Fibroblast of skin of scalp (primary cell): ENCODE measurements at regions not wholly inside any gene's neighbourhood (a gene's known extent, or its start where the extent isn't known, plus 50 kb on each side); places are given as distances from the start of the nearest gene placed in this dataset.
A peak's percentile ranks its signal among the peaks of the same experiment; 100 is the strongest.
"Not testable (repeated sequence)": the region's sequence is repeated elsewhere in the genome, so short reads cannot be mapped to it uniquely, and the experiment has no call there.

Experiments used
- DNase-seq: peaks from one replicate; pipeline ENCODE4 v3.0.0-alpha.2; 2013

DNA sequence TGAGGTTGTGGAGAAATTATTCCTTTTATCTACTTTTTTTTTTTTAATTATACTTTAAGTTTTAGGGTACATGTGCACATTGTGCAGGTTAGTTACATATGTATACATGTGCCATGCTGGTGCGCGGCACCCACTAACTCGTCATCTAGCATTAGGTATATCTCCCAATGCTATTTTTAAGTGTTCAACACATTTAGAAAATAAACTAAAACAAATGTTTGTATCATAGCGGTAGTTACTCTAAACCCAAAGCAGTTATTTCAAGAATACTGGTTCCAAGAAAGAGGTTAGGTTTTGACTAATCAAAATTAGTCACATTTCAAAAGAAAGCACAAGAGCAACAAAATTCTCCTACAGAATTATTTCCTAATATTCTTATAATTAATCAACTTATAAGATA, 119.5 kb upstream of the SEM1 start:
- DNase-seq, result not testable (repeated sequence)

DNA sequence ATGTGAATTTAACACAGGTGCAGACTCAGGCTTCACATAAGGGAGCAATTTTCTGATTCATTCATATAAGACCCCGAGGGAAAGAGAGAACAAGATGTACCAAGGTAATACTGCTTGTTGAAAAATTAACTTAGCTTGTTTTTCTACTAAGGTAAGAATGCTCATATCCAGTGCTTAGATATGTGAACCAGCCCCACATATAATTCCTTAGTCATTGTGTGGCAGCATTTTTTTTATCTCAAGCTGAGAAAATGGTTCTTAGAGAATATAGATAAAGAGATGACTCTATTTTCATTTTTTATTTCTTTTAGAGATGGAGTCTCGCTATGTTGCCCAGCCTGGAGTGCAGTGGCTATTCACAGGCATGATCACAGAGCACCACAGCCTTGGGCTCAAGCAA, 121.8 kb upstream of the SEM1 start:
- DNase-seq, result no peak

DNA sequence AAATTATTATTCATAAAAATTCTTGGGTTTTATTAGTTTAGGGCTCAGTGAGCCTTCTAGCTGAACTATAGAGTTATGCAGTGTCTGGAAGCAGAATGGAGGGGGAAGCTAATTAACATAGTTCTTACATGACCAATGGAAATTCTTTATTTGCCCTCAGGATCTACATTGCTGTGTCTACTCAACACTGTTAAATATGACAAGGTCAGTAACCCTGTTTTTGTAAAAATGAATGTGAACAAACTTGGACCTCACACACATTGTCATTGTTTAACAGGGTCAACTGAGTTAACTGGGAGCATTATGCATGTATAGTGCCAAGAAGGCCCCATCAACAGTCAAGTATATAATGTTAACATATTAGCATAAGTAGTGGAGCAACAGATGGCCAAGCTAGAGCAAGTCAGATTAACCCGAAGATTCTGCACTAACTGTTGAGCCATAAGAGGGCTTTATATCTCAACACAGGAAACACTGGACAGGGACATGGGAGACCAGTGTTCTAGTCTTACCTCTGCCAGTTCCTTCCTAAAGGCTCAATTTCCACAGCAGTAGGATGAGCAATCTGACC, 122.5 kb upstream of the SEM1 start:
- no peak for DNase-seq

DNA sequence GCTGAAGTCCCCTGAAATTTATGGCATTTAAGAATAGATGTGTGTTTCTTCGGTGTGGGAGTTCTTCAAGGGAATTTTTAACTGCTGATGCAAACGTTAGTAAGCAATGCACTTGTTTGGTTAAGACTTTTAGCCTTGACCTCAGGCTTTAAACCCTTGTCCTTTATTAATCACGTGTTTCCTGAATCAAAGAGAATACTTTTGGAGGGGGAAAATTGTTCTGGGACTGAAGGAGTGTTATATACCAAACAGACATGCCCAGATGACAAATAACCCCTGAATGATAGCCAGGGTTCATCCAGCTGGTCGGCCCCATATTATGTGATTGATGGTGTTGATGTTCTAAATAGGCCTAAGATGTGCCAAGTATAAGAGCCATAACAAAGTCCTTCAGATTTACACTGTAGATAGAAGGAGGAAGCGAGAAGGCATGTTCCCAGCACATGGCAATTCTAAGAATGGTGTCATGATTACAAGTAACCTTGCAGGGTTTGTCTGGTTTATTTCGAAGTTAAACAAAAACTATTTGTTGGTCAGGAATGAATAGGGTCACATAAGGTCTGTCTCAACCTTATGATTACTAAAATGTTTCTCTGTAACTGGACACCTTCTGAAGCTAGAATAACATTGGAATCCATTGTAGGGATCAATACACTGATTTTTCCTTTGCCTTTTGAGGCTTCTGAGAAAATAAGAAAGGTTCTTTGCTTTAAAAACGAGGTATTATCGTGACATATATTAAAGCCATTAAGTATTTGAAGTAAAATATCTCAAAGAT, 124.2 kb upstream of the SEM1 start:
- peak; percentile 6 for DNase-seq

DNA sequence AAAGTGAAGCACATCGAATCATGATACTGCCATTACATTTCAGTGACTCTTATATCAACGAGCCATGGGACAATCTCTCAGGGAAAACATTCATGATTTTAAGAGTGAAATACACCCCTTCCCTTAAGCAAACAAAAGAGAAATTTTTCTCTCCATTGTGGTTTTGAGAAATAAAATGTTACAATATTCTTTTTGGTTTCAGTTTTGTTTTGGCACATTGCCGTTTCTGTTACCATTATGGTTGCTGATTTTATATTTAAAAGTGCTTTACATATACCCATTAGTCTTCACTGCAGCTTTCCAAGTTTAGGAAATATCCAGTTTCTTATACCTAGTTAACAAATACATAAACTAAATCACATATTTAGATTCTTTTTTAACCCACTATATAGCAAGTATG, 126.8 kb upstream of the SEM1 start:
- no peak for DNase-seq

DNA sequence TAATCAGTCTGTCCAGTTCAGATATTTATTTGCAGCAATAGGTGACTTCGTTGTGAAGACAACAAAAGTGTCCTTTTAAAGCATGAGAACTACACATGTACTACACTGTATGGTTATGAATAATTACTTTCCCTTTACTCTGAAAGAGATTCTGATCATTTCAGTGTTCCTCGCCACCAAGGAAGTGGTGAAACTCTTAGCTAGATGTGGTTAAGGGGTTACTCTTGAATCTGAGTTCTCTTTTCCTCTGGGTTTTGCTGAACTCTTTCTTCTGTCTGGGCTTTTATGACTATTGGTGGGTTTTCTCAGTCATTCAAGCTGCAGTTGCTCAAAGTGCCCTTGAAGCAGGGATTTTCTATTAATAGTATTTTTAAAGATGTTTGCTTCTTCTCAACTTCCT, 127.9 kb upstream of the SEM1 start:
- no peak for DNase-seq

DNA sequence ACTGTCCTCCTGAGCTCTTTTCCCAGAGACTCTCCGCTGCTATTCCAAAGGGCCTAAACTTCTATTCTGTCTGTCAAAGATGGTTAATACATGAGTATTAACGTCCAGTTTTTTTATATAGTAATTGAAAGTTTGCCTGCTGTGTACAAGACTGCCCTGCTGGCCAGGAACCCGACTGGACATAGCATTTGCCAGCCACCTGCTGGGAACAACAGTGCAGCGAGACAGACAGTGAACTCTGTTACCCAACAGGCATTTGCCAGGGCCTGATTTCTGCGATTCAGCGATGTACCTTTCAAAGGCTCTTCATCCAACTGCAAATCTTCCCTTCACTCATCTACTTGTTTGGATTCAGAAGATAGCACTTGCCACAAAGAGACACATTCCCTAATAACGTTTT, 128.8 kb upstream of the SEM1 start:
- DNase-seq, result no peak

DNA sequence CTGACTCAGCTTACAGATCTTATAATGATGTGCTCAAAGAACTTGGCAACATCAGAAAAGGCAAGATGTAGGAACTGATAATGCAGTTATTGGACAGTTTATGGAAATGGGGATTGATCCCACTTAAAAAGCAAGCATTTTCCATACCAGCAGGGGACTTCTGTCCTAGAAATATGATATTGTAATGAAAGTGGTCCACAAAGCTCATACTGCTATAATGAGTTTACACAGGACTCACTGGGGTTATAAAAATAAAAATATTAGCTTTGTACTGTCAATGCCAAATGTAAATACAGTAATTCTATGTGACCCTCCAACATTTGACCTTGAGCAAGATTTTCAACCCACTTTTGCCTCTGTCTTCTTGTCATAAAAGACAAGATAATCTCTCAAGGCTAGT, 145.5 kb upstream of the SEM1 start:
- no peak for DNase-seq

DNA sequence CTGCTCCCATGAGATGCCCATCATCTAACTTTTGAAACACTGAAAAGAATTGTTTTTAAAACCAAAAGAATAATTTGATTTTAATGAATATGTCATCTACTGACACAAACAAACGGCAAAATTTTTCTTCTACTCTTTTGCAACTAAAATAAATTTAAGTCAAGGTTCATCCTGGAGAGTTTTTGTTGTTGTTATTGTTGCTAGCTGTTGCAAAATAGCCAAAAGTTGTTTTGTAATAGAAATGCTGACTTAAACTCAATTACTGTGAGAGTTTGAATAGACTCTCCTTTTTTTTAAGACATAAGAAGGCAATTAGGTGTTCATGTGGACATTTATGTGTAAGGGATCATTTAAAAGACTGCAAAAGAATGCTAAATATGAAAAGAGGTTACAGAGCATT, 146.0 kb upstream of the SEM1 start:
- DNase-seq, result no peak

DNA sequence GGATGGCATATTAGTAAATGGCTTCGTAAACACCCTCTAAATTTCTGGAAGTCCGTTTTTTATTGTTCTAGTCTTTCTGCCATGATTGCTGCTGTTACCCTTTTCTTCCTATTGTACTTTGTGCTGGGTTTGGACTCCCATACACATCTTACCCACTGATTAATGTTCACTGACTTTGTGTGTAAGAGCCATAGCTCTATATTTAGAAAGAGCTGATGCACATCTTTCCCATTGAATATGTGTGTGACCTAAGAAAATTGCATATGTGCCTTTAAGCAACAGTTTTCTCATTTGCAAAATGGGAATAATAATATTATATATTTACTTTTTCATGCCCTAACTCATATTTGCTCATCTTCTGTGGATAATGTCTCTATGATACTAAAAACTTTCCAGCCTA, 135.8 kb upstream of the DLX6 start:
- no peak for DNase-seq

DNA sequence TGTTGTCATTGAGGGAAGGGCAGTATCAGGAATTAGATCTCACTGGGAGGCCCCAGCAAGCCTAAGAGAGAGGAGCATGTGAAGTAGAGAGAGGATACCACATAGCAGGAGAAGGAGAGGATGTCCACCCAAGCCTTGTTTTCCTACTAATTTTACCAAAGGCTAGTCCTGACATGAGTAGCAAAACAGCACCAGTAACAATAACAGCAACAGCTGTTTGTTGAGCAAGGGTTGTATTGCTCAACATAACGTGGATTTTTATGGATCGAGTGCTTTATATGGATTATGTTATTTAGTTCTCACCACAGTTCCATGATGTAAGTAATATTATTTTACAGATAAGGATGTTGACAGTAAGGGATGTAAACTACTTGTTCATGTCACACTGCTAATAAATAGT, 135.2 kb upstream of the DLX6 start:
- no peak for DNase-seq

DNA sequence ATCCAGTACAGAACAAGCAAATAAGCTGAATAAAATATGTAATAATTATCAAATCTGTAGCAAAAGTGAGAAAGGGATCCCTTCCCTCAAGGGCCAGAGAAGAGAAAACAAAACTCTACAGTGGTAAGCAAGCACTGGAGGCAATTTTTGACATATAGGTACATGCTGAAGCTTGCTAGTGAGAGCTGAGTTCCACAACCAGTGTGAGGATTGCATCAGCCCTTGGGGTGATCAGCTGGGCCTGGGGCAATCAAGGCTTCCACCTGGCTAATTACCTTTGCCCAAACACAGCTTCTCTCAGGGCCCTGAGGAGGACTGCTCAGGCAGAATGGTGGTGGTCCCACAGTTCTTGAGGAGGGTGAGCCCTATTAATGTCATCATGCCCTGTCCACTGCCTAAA, 134.4 kb upstream of the DLX6 start:
- DNase-seq, result no peak

DNA sequence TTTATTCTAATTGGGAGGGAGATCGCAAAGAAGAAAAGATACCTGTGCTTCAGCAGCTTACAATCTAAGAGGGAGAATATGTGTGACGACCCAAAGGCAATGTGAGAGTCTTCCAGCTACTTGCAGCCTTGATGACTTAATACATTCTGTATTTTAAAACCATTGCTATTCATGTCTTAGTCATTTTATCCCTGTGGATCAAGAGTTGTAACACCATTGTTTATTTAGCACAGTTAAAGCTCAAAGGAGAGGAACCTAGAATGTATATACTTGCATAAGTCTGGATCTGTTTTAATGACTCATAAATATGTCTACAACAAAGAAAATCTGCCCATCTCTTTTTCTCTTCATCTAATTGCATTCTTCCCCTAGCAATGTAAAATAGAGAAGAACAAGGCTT, 117.9 kb upstream of the DLX6 start:
- peak; percentile 7 for DNase-seq

DNA sequence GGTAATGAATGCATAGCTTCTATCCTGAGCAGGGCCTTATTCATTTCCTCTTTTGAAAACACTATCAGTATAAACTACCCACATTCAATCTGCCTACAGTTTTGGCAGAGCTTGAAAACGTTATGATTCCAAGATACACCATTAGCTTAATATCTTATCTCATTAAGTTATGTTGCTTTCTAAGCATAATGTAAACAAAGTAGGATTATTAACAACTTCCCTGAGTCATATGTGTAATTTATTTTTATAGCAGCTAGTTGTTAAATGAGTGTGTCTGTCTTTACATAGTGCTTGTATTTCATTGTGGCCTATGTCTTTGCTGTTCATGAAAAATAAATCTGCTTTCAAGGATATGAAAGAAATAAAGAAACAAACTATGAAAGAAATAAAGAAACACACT, 106.2 kb upstream of the DLX6 start:
- no peak for DNase-seq

DNA sequence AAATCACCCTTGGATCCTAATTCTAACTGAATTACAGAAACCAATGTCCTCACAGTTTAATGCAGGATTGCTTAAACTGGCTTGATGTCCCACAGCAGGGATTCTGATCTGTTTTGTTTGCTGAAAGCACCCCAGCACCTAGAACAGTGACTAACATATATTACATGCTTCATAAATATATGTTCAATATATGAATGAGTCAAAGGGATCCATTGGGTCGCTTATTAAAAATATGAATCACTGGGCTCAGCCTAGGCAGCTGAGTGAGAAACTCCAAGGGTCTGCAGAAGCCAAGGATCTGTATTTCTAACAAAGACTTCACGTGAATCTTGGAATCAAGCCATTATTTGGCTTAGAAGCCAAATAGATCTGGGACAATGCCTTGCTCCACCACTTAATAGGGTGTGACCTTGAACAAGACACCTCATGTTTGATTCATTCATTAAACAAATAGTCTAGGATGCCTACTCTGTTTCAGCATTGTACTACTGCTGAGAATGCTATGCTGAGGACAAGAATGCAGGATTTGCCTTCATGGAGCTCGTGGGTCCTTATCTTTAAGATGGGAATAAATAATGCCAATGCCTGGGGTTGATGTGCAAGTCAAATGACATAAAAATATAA, 103.4 kb upstream of the DLX6 start:
- DNase-seq, result no peak

DNA sequence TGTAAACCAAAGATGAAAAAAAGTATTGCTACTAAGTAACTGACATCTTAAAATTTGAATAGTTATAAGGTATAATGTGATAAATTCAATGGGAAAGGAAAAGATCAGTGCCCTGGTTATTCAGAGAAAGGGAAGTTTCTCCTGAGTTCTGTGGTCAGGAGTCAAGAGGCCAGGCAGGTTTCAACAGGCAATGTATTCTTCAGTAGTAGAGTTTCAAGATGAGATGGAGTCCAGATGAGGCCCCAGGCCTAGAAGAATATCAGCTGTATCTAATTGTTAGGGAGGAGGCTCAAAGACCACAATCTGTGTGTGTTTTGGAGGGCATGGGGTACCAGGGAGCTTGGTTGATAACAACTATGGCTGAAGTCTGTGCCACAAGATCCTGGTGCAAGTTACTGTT, 101.4 kb upstream of the DLX6 start:
- no peak for DNase-seq

DNA sequence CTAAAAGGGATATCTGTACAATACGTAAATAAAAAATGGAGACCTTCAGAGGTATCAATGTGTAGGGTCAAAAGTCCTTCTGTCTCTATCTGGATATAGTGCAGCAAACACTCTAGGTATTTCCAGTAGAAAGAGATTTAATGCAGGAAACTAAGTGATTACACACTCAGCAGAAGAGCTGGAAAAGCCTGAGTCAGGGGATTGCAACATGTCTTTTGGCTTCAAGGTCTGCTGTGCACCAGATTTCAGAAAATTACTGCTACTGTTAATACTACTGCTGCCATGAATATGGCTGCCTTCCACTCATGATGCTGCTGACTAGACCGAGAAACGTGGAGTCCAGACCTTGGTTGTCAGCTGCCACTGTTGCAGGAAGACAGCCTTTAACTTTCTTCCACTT, 94.9 kb upstream of the DLX6 start:
- DNase-seq, result no peak

DNA sequence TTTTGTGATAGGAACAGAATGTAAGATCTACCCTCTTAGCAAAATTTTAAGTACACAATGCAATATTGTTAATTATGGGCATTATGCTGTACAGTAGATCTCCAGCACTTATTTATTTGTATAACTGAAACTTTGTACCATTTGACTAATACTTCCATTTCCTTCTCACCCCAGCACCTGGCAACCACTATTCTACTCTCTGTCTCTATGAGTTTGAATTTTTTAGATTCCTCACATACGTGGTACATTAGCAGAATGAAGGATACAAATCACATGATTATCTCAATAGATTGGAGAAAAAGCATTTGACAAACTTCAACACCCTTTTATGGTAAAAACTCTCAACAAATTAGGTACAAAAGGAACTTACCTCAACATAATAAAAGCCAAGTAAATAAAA, 90.3 kb upstream of the DLX6 start:
- DNase-seq, result no peak

DNA sequence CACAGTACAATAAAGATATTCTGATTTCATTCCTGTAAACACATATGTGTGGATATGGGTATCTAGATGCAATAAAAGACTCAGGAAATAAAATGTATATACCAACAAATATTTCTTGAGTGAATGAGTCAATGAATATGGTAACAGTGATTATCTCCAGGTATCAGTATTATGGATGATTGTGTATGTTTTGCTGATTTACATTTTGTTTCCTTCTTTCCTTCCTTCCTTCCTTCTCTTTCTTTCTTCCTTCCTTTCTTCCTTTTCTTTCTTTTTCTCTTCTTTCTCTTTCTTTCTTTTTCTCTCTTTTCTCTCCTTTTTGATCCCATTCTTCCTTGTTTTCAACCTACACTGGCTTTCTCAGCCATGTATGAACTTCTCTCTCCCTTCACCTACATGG, 85.3 kb upstream of the DLX6 start:
- DNase-seq, result no peak

DNA sequence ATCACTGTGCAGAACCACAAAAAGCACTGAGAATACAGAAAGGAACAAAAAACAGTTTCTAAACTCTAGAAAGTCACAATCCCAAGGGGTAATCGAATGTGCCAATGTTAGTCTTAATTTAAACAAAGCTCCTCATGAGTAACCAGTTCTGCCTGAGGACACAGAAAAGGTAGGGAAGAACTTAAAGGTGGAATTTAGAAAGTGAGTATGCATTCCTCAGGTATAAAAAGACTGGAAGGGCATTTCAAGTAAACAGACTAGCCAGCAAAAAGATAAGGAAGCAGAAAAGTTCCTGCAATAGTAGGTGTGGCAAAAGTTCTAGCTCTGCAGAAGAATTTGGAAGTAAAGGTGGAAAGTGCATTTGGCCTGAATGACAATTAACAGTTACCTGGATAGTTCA, 84.6 kb upstream of the DLX6 start:
- no peak for DNase-seq

DNA sequence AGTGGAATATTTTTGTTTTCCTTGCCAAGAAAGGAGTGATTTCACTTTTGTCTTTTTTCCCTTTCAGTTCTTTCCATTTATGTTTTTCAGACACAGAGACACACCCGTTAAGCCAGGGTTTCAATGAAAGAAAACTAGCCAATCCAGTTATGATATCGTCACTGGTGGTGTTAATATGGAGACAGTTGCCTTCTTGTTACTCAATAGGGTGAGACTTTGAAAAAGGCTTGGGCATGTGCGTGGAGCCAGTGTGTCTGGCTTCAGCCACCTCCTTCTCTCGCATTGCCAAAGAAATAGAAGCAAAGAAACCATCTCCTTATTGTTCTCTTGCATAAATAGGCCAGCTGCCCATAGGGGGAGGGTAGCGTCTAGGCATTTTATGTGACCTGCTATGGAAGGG, 84.1 kb upstream of the DLX6 start:
- DNase-seq, result no peak

DNA sequence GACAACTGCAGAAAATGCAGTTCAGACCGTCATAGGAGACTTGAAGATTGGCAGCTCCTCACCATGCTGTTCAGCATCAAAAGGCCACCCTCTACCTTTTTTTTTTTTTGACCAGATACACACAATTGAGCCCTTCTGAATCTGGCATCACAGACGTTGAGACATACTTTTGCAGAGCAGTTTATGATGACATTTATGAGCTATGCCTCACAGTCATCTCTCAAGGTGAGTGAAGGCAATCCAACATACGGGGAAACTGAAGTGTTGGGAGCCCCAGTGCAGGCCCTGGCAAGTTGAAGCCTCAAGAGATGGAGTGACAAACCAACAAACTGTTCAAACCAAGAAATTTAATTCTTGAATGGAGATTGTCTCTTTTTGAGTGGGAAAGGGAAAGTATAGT, 83.6 kb upstream of the DLX6 start:
- no peak for DNase-seq

DNA sequence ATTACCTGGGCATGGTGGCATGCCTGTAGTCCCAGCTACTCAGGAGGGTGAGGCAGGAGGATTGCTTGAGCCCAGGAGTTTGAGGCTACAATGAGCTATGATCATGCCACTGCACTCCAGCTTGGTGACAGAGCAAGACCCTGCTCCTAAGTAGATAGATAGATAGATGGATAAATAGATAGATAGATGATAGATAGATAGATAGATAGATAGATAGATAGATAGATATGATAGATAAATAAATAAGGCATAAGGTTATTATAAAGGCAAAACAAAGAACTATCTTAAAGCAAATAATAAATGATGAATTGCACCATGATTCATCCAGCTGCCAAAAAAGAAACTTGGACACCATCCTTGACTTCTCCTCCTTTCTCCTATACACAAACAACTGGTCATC, 82.0 kb upstream of the DLX6 start:
- not testable (repeated sequence) for DNase-seq

DNA sequence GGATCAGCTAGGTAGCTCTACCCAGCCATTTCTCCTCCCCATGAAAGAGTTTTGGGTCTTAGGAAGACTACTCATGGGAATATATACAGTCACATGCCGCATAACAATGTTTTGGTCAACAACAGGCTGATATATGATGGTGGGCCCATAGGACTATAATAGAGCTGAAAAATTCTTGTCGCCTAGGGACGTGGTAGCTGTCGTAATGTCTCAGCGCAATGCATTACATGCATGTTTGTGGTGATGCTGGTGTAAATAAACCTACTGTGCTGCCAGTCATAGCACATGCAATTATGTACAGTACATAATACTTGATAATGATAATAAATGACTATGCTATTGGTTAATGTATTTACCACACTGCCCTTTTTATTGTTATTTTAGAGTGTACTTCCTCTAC, 78.2 kb upstream of the DLX6 start:
- DNase-seq, result no peak

DNA sequence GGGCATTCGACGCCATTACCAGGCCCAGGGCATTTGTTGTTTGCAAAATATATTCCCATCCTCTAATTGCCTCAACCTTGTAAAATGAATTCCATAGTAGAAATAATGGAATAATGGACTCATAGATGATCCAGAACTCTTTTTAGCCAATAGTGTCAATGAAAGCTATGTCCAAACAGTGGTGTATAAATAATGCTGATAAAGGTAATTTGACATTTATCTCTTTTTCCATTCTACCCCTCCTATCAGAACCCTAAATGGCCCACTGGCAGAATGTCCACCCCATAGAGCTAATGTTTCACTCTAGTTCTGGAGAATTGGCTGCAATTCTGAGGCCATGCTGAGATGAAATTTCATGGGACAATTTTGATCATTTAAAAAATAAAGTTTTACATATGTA, 76.4 kb upstream of the DLX6 start:
- no peak for DNase-seq
